CD4-positive, alpha-beta T cell treated with Interleukin-15 for 4 hours (primary cell): ENCODE measurements at regions not wholly inside any gene's neighbourhood (a gene's known extent, or its start where the extent isn't known, plus 50 kb on each side); places are given as distances from the start of the nearest gene placed in this dataset.

Experiments
- DNase-seq: peaks from one replicate; pipeline ENCODE4 v3.0.0-alpha.2; 2020; ENCODE audit warnings: low spot score

GRCh38 chr1:219316066-219316465 lies 142.4 kb downstream of the LYPLAL1 start:
- no peak for DNase-seq

- no peak for DNase-seq
Observed at GRCh38 chr1:219313961-219314360, 140.3 kb downstream of the LYPLAL1 start.

GRCh38 chr1:219312967-219313366 lies 139.3 kb downstream of the LYPLAL1 start:
- DNase-seq: no peak

GRCh38 chr1:219310181-219310728 lies 136.6 kb downstream of the LYPLAL1 start:
- no peak for DNase-seq

GRCh38 chr1:219308367-219308766 lies 134.7 kb downstream of the LYPLAL1 start:
- DNase-seq: no peak

GRCh38 chr1:219304227-219305226 lies 130.8 kb downstream of the LYPLAL1 start:
- no peak for DNase-seq

- DNase-seq: no peak
Observed at GRCh38 chr1:219302697-219303096, 129.0 kb downstream of the LYPLAL1 start.

- no peak for DNase-seq
Observed at GRCh38 chr1:219299420-219299819, 125.7 kb downstream of the LYPLAL1 start.

- no peak for DNase-seq
Observed at GRCh38 chr1:219298571-219299148, 125.0 kb downstream of the LYPLAL1 start.

- no peak for DNase-seq
Observed at GRCh38 chr1:219296430-219297355, 123.0 kb downstream of the LYPLAL1 start.

- DNase-seq: no peak
Observed at GRCh38 chr1:219294251-219294650, 120.6 kb downstream of the LYPLAL1 start.

GRCh38 chr1:219293410-219293809 lies 119.7 kb downstream of the LYPLAL1 start:
- DNase-seq: no peak

- DNase-seq: no peak
Observed at GRCh38 chr1:219292999-219293398, 119.3 kb downstream of the LYPLAL1 start.

- DNase-seq: no peak
Observed at GRCh38 chr1:219292341-219292740, 118.7 kb downstream of the LYPLAL1 start.

GRCh38 chr1:219289171-219289570 lies 115.5 kb downstream of the LYPLAL1 start:
- no peak for DNase-seq

- DNase-seq: no peak
Observed at GRCh38 chr1:219283541-219283940, 109.9 kb downstream of the LYPLAL1 start.

- no peak for DNase-seq
Observed at GRCh38 chr1:219281831-219282230, 108.2 kb downstream of the LYPLAL1 start.

GRCh38 chr1:219279017-219279770 lies 105.5 kb downstream of the LYPLAL1 start:
- DNase-seq: no peak

GRCh38 chr1:219278288-219278687 lies 104.6 kb downstream of the LYPLAL1 start:
- DNase-seq: no peak

GRCh38 chr1:219277304-219278105 lies 103.8 kb downstream of the LYPLAL1 start:
- no peak for DNase-seq
